Breast epithelium (tissue), 4 donors: ENCODE measurements at regions not wholly inside any gene's neighbourhood (a gene's known extent, or its start where the extent isn't known, plus 50 kb on each side); places are given as distances from the start of the nearest gene placed in this dataset.
"Not testable (repeated sequence)": the region's sequence is repeated elsewhere in the genome, so short reads cannot be mapped to it uniquely, and the experiment has no call there.

Experiments used
- DNase-seq, 2 donors: peaks; one replicate each; pipeline ENCODE4 v3.0.0-alpha.2; 2019; ENCODE audit warnings: low spot score in 2 of 2
- H3K27ac ChIP-seq, 2 donors: fragments of 200-600 bp; sonication (generic) in 1 of 2; one replicate each; pipeline ENCODE4 v1.5.1; 2016 to 2019; ENCODE audit warnings: mild to moderate bottlenecking in 1 of 2
- H3K27me3 ChIP-seq, 2 donors: fragments of 200-600 bp; sonication (generic) in 1 of 2; one replicate each; pipeline versions ENCODE4 v1.5.1 to v1.6.0; 2017 to 2019; ENCODE audit warnings: control low read depth in 1 of 2, mild to moderate bottlenecking in 1 of 2
- H3K36me3 ChIP-seq: fragments of 200-600 bp; one replicate; pipeline ENCODE4 v1.5.1; 2019
- H3K4me1 ChIP-seq, 2 donors: fragments of 200-600 bp; sonication (generic); one replicate each; pipeline ENCODE4 v1.5.1; 2016 to 2019; ENCODE audit warnings: control low read depth in 1 of 2
- H3K4me3 ChIP-seq, 3 donors: fragments of 200-600 bp; sonication (generic); 1 replicate in 2 of 3; 2 replicates in 1 of 3; pipeline ENCODE4 v1.5.1; 2016 to 2019; ENCODE audit warnings: mild to moderate bottlenecking in 3 of 3, moderate library complexity in 2 of 3
- H3K9me3 ChIP-seq, 2 donors: fragments of 200-600 bp; sonication (generic) in 1 of 2; one replicate each; pipeline ENCODE4 v1.5.1; 2016 to 2019; ENCODE audit warnings: control low read depth in 1 of 2
- CTCF ChIP-seq, 3 donors: fragments of 450-650 bp; IDR thresholded peaks; one replicate each; pipeline ENCODE4 v1.5.1; 2016 to 2017; ENCODE audit warnings: antibody characterized with exemption in 3 of 3, mild to moderate bottlenecking in 3 of 3, moderate library complexity in 3 of 3
- POLR2A ChIP-seq: fragments of 450-650 bp; IDR thresholded peaks from one replicate; pipeline ENCODE4 v1.6.1; 2016; ENCODE audit warnings: antibody characterized with exemption, mild to moderate bottlenecking, moderate library complexity
- POLR2AphosphoS5 ChIP-seq, 3 donors: sonication (generic); formaldehyde crosslinking; IDR thresholded peaks; one replicate each; pipeline ENCODE4 v1.6.1; 2017; ENCODE audit warnings: antibody characterized with exemption in 3 of 3
- intact Hi-C: fragments of 100-400 bp; cut with DNase I; formaldehyde crosslinking; loops from one replicate; pipeline ENCODE4 v1.15.1; 2023; ENCODE audit warnings: low total_unique reads

- intact Hi-C loops: no loop called here
- TF ChIP-seq CTCF (IDR thresholded peaks at IDR 0.05): no peak
- TF ChIP-seq POLR2AphosphoS5 (IDR thresholded peaks at IDR 0.05): no peak
- TF ChIP-seq POLR2A: no peak
- H3K9me3 ChIP-seq: no peaks in the 10 kb centered on the region
- no peak for DNase-seq
- no peak overlapping the region for H3K27ac ChIP-seq
- peaks cover 0 to 29% of the 10 kb centered on the region in 2 donors for H3K27me3 ChIP-seq
- H3K4me3 ChIP-seq: no peak overlapping the region
- H3K4me1 ChIP-seq: no peaks in the 10 kb centered on the region
- H3K36me3 ChIP-seq: no peaks in the 10 kb centered on the region
Observed at GRCh38 chr22:35159343-35159742, 93.4 kb downstream of the ISX start.

GRCh38 chr22:35160268-35160667, 94.3 kb downstream of the ISX start:
- H3K27ac ChIP-seq: no peak overlapping the region
- TF ChIP-seq POLR2AphosphoS5 (IDR thresholded peaks at IDR 0.05) (no peak), POLR2A (no peak), CTCF (IDR thresholded peaks at IDR 0.05) (no peak)
- peaks cover 0 to 23% of the 10 kb centered on the region in 2 donors for H3K27me3 ChIP-seq
- intact Hi-C loops: no loop called here
- no peaks in the 10 kb centered on the region for H3K9me3 ChIP-seq
- no peaks in the 10 kb centered on the region for H3K4me1 ChIP-seq
- no peaks in the 10 kb centered on the region for H3K36me3 ChIP-seq
- DNase-seq: no peak
- no peak overlapping the region for H3K4me3 ChIP-seq

GRCh38 chr22:35165896-35166295, 91.4 kb upstream of the HMGXB4 start:
- intact Hi-C loops, DNase-seq, H3K36me3 ChIP-seq, H3K4me3 ChIP-seq, H3K9me3 ChIP-seq, H3K4me1 ChIP-seq, H3K27me3 ChIP-seq, H3K27ac ChIP-seq: not testable (repeated sequence)

GRCh38 chr22:35170716-35171697, 86.3 kb upstream of the HMGXB4 start:
- intact Hi-C loops: no loop called here
- no peaks in the 10 kb centered on the region for H3K36me3 ChIP-seq
- DNase-seq: no peak
- no peak for TF ChIP-seq POLR2A
- TF ChIP-seq CTCF (IDR thresholded peaks at IDR 0.05): no peak
- TF ChIP-seq POLR2AphosphoS5 (IDR thresholded peaks at IDR 0.05): no peak
- H3K4me1 ChIP-seq: no peaks in the 10 kb centered on the region
- no peak overlapping the region for H3K4me3 ChIP-seq
- H3K9me3 ChIP-seq: no peaks in the 10 kb centered on the region
- peaks cover 0 to 15% of the 10 kb centered on the region in 2 donors for H3K27me3 ChIP-seq
- H3K27ac ChIP-seq: no peak overlapping the region

GRCh38 chr22:35172442-35172841, 84.9 kb upstream of the HMGXB4 start:
- intact Hi-C loops: no loop called here
- H3K27ac ChIP-seq: no peak overlapping the region
- H3K4me1 ChIP-seq: no peaks in the 10 kb centered on the region
- no peaks in the 10 kb centered on the region for H3K36me3 ChIP-seq
- no peaks in the 10 kb centered on the region for H3K9me3 ChIP-seq
- H3K4me3 ChIP-seq: no peak overlapping the region
- no peak for DNase-seq
- TF ChIP-seq POLR2AphosphoS5 (IDR thresholded peaks at IDR 0.05) (no peak), CTCF (IDR thresholded peaks at IDR 0.05) (no peak), POLR2A (no peak)
- H3K27me3 ChIP-seq: peaks cover 0 to 15% of the 10 kb centered on the region in 2 donors
